ENCODE measurements at regions not wholly inside any gene's neighbourhood (a gene's known extent, or its start where the extent isn't known, plus 50 kb on each side); places are given as distances from the start of the nearest gene placed in this dataset.

- H3K79me2 ChIP-seq (ENCODE audit: control insufficient read depth, insufficient read depth, low read length) = no peaks in the 10 kb centered on the region
- in situ Hi-C loops (cut with MboI) (no loop called here), intact Hi-C loops (cut with micrococcal nuclease; ENCODE audit: unreplicated experiment) (no loop called here)
- H4K20me1 ChIP-seq (ENCODE audit: control insufficient read depth, insufficient read depth) = no peaks in the 10 kb centered on the region
- DNase-seq (ENCODE audit: low read depth, low spot score) = no peak
- no peak overlapping the region for H3K27ac ChIP-seq (ENCODE audit: control insufficient read depth, insufficient read depth)
- ChIA-PET POLR2A (no interaction called here), CTCF (interaction anchor here (0.9 kb wide), 1 partner anchor 11 kb away, joined by 3 read pairs; no protein-coding TSS in a partner anchor), RAD21 (ENCODE audit: unreplicated experiment) (no interaction called here), SMC1A (ENCODE audit: uncharacterized antibody, unreplicated experiment) (no interaction called here)
- no peaks in the 10 kb centered on the region for H3K4me1 ChIP-seq (ENCODE audit: control insufficient read depth, insufficient read depth, low read length)
- H3K9ac ChIP-seq (ENCODE audit: control insufficient read depth, insufficient read depth, low read length) = no peak overlapping the region
- no TSS peak for BruUV-seq (replicated peaks)
- no peaks in the 10 kb centered on the region for H3K9me3 ChIP-seq (replicated peaks; ENCODE audit: control insufficient read depth, insufficient read depth, low read length)
- no peaks in the 10 kb centered on the region for H3K27me3 ChIP-seq (replicated peaks in 1 of 2; ENCODE audit: control insufficient read depth in 2 of 2, insufficient read depth in 2 of 2, low read length in 1 of 2)
- H3K36me3 ChIP-seq (ENCODE audit: control insufficient read depth in 2 of 2, insufficient read depth in 2 of 2, low read length in 1 of 2) = no peaks in the 10 kb centered on the region
- FAIRE-seq = no peak
- ATAC-seq = no peak
- H3K4me3 ChIP-seq = no peak overlapping the region
- TF ChIP-seq IRF5 (IDR thresholded peaks at IDR 0.05; ENCODE audit: borderline replicate concordance) (no peak), CEBPZ (IDR thresholded peaks at IDR 0.05; ENCODE audit: low read depth, low read length) (no peak), IKZF2 (IDR thresholded peaks at IDR 0.05) (no peak), CEBPB (IDR thresholded peaks at IDR 0.05; ENCODE audit: borderline replicate concordance in 1 of 2, low read depth in 2 of 2, low read length in 2 of 2) (no peak), SMAD1 (IDR thresholded peaks at IDR 0.05; ENCODE audit: low read depth, partially characterized antibody) (no peak), EP300 (IDR thresholded peaks at IDR 0.05; ENCODE audit: borderline replicate concordance in 1 of 2, control insufficient read depth in 1 of 2, low read depth in 2 of 2, low read length in 2 of 2) (no peak), MLLT1 (IDR thresholded peaks at IDR 0.05) (no peak), SPI1 (IDR thresholded peaks at IDR 0.05; ENCODE audit: borderline replicate concordance, insufficient read depth, low read depth, low read length) (no peak), NRF1 (conservative IDR thresholded peaks at IDR 0.05; ENCODE audit: low read depth, low read length) (no peak), POU2F2 (IDR thresholded peaks at IDR 0.05; ENCODE audit: borderline replicate concordance, low read depth, low read length) (no peak), RELA (IDR thresholded peaks at IDR 0.05; ENCODE audit: borderline replicate concordance, partially characterized antibody) (no peak), SMAD5 (IDR thresholded peaks at IDR 0.05; ENCODE audit: low read depth) (no peak), SP1 (IDR thresholded peaks at IDR 0.05; ENCODE audit: low read depth, low read length) (no peak), TCF3 (IDR thresholded peaks at IDR 0.05; ENCODE audit: borderline replicate concordance, insufficient read depth, low read depth, low read length) (no peak)
- H2AFZ ChIP-seq (ENCODE audit: control insufficient read depth, low read depth, low read length) = no peak overlapping the region
- H3K4me2 ChIP-seq (ENCODE audit: control insufficient read depth, insufficient read depth) = no peak overlapping the region
Observed at GRCh38 chrX:114462266-114462665, 121.6 kb upstream of the HTR2C start.
